DOHH2 (cell line): ENCODE measurements at regions not wholly inside any gene's neighbourhood (a gene's known extent, or its start where the extent isn't known, plus 50 kb on each side); places are given as distances from the start of the nearest gene placed in this dataset.

Experiments used
- H3F3A ChIP-seq: fragments of 200-600 bp; sonication (generic), shearing (Covaris generic); 2 replicates; pipeline ENCODE4 v1.6.0; 2016; ENCODE audit warnings: antibody characterized with exemption, mild to moderate bottlenecking; ENCODE audit not compliant: control insufficient read depth, insufficient read depth
- H3K27ac ChIP-seq: fragments of 200-600 bp; sonication (generic); 2 replicates; pipeline ENCODE4 v1.5.1; 2014; ENCODE audit warnings: low read depth, mild to moderate bottlenecking, low read length, moderate library complexity
- H3K27me3 ChIP-seq: fragments of 200-600 bp; sonication (generic); 2 replicates; pipeline ENCODE4 v1.6.1; 2014; ENCODE audit warnings: mild to moderate bottlenecking, low read length, mixed read lengths; ENCODE audit not compliant: control insufficient read depth
- H3K36me3 ChIP-seq: fragments of 200-600 bp; sonication (generic); 2 replicates; pipeline ENCODE4 v1.6.1; 2014; ENCODE audit warnings: mild to moderate bottlenecking, low read length, moderate library complexity, mixed read lengths; ENCODE audit not compliant: control insufficient read depth
- H3K4me1 ChIP-seq: fragments of 200-600 bp; sonication (generic); 2 replicates; pipeline ENCODE4 v1.6.1; 2014; ENCODE audit warnings: mild to moderate bottlenecking, low read length, mixed read lengths; ENCODE audit not compliant: control insufficient read depth
- H3K4me2 ChIP-seq: fragments of 200-600 bp; sonication (generic); 2 replicates; pipeline ENCODE4 v1.6.0; 2014; ENCODE audit warnings: mild to moderate bottlenecking, low read length, moderate library complexity
- H3K4me3 ChIP-seq: fragments of 200-600 bp; sonication (generic); 2 replicates; pipeline ENCODE4 v1.5.1; 2014; ENCODE audit warnings: mild to moderate bottlenecking, low read length, mixed read lengths
- H3K79me2 ChIP-seq: fragments of 200-600 bp; sonication (generic); 2 replicates; pipeline ENCODE4 v1.6.1; 2014; ENCODE audit warnings: mild to moderate bottlenecking, low read length, mixed read lengths; ENCODE audit not compliant: control insufficient read depth
- H3K9me2 ChIP-seq: fragments of 200-600 bp; sonication (generic); replicated peaks from 2 replicates; pipeline ENCODE4 v1.6.1; 2014; ENCODE audit warnings: mild to moderate bottlenecking, low read length, mixed read lengths; ENCODE audit not compliant: control insufficient read depth
- H3K9me3 ChIP-seq: fragments of 200-600 bp; sonication (generic); 2 replicates; pipeline ENCODE4 v1.6.1; 2014; ENCODE audit warnings: antibody characterized with exemption, low read length, mixed read lengths; ENCODE audit not compliant: control insufficient read depth, insufficient read depth
- H4K20me1 ChIP-seq: fragments of 200-600 bp; sonication (generic); 2 replicates; pipeline ENCODE4 v1.6.0; 2014; ENCODE audit warnings: low read depth, mild to moderate bottlenecking, antibody characterized with exemption, low read length, moderate library complexity; ENCODE audit not compliant: control insufficient read depth, insufficient read depth
- CTCF ChIP-seq: fragments of 200-600 bp; sonication (generic); IDR thresholded peaks from one replicate; pipeline ENCODE4 v1.5.1; 2014; ENCODE audit warnings: antibody characterized with exemption, mild to moderate bottlenecking, low read depth, low read length; ENCODE audit not compliant: poor library complexity, severe bottlenecking
- EZH2phosphoT487 ChIP-seq: fragments of 200-600 bp; sonication (generic); IDR thresholded peaks from 2 replicates; pipeline ENCODE4 v1.6.1; 2017; ENCODE audit warnings: borderline replicate concordance, mild to moderate bottlenecking, antibody characterized with exemption, low read length, moderate library complexity, mixed read lengths

GRCh38 chr9:3018071-3018470, 174.2 kb upstream of the PUM3 start:
- H3K27me3 ChIP-seq, result peaks cover 6% of the 10 kb centered on the region; the same call in 1 of the 2 replicates
- H3K27ac ChIP-seq, result no peak overlapping the region
- no peak for TF ChIP-seq EZH2phosphoT487
- TF ChIP-seq CTCF, result no peak
- no peaks in the 10 kb centered on the region for H3K36me3 ChIP-seq
- no peaks in the 10 kb centered on the region for H3F3A ChIP-seq
- H3K9me2 ChIP-seq, result no peaks in the 10 kb centered on the region
- H3K4me3 ChIP-seq, result no peak overlapping the region
- H3K4me1 ChIP-seq, result peaks cover 7% of the 10 kb centered on the region
- no peaks in the 10 kb centered on the region for H3K79me2 ChIP-seq
- H4K20me1 ChIP-seq, result no peaks in the 10 kb centered on the region
- no peaks in the 10 kb centered on the region for H3K9me3 ChIP-seq
- no peak overlapping the region for H3K4me2 ChIP-seq

GRCh38 chr9:3014178-3014577, 170.3 kb upstream of the PUM3 start:
- H3K79me2 ChIP-seq, result no peaks in the 10 kb centered on the region
- no peaks in the 10 kb centered on the region for H3K9me2 ChIP-seq
- H3K36me3 ChIP-seq, result no peaks in the 10 kb centered on the region
- H4K20me1 ChIP-seq, result no peaks in the 10 kb centered on the region
- H3K27me3 ChIP-seq, result no peaks in the 10 kb centered on the region
- peaks cover 5% of the 10 kb centered on the region; the same call in 1 of the 2 replicates for H3K9me3 ChIP-seq
- peak overlapping the region; percentile 24; the same call in 1 of the 2 replicates for H3K4me2 ChIP-seq
- no peak overlapping the region for H3K4me3 ChIP-seq
- H3K27ac ChIP-seq, result no peak overlapping the region
- H3F3A ChIP-seq, result no peaks in the 10 kb centered on the region
- peaks cover 24% of the 10 kb centered on the region for H3K4me1 ChIP-seq
- TF ChIP-seq EZH2phosphoT487 (no peak), CTCF (no peak)

- H3K9me3 ChIP-seq, result peaks cover 5% of the 10 kb centered on the region; the same call in 1 of the 2 replicates
- H3K36me3 ChIP-seq, result no peaks in the 10 kb centered on the region
- peak overlapping the region; percentile 13; the same call in 1 of the 2 replicates for H3K4me3 ChIP-seq
- H4K20me1 ChIP-seq, result no peaks in the 10 kb centered on the region
- no peaks in the 10 kb centered on the region for H3F3A ChIP-seq
- peaks cover 24% of the 10 kb centered on the region for H3K4me1 ChIP-seq
- H3K27ac ChIP-seq, result no peak overlapping the region
- H3K9me2 ChIP-seq, result no peaks in the 10 kb centered on the region
- H3K4me2 ChIP-seq, result peak overlapping the region; percentile 51
- no peaks in the 10 kb centered on the region for H3K27me3 ChIP-seq
- TF ChIP-seq EZH2phosphoT487 (no peak), CTCF (no peak)
- no peaks in the 10 kb centered on the region for H3K79me2 ChIP-seq
Measured at GRCh38 chr9:3012842-3013241, 168.9 kb upstream of the PUM3 start.

GRCh38 chr9:3012245-3012644, 168.3 kb upstream of the PUM3 start:
- H3K9me3 ChIP-seq, result peaks cover 5% of the 10 kb centered on the region; the same call in 1 of the 2 replicates
- no peak overlapping the region for H3K27ac ChIP-seq
- TF ChIP-seq EZH2phosphoT487 (no peak), CTCF (no peak)
- H4K20me1 ChIP-seq, result no peaks in the 10 kb centered on the region
- no peaks in the 10 kb centered on the region for H3K79me2 ChIP-seq
- H3K4me2 ChIP-seq, result peak overlapping the region; percentile 51
- peaks cover 24% of the 10 kb centered on the region for H3K4me1 ChIP-seq
- peak overlapping the region; percentile 13; the same call in 1 of the 2 replicates for H3K4me3 ChIP-seq
- H3K9me2 ChIP-seq, result no peaks in the 10 kb centered on the region
- no peaks in the 10 kb centered on the region for H3F3A ChIP-seq
- H3K27me3 ChIP-seq, result no peaks in the 10 kb centered on the region
- no peaks in the 10 kb centered on the region for H3K36me3 ChIP-seq
